ENCODE measurements at regions not wholly inside any gene's neighbourhood (a gene's known extent, or its start where the extent isn't known, plus 50 kb on each side); places are given as distances from the start of the nearest gene placed in this dataset.

DNA sequence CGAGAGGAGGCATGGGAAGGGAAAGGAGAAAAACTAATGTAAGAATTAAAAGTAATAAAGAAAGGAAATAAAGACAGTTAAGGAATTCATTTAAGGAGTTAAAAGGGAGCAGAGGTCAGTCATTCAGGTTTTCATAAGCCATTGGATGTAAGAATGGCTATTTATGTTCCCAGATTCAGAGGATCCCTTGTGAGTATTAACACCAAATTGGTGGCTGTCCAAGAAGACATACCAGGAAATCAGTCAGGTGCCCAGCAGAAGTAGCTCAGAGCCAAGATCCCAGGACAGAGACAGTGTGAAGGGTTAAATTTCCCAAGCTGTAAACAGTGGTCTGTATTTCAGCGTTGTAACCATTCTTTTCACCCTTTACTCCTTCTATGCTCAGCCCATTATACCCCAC lies 550.4 kb downstream of the BCL11A start:
- Histone ChIP-seq H3K27me3 (no peaks in the 10 kb centered on the region), H3K9me3 (no peaks in the 10 kb centered on the region), H3K4me1 (no peaks in the 10 kb centered on the region), H3K4me3 (ENCODE audit: low read depth, low read length) (no peak overlapping the region), H3K36me3 (no peaks in the 10 kb centered on the region)
- no peak for DNase-seq
- TF ChIP-seq, protein P1, sequence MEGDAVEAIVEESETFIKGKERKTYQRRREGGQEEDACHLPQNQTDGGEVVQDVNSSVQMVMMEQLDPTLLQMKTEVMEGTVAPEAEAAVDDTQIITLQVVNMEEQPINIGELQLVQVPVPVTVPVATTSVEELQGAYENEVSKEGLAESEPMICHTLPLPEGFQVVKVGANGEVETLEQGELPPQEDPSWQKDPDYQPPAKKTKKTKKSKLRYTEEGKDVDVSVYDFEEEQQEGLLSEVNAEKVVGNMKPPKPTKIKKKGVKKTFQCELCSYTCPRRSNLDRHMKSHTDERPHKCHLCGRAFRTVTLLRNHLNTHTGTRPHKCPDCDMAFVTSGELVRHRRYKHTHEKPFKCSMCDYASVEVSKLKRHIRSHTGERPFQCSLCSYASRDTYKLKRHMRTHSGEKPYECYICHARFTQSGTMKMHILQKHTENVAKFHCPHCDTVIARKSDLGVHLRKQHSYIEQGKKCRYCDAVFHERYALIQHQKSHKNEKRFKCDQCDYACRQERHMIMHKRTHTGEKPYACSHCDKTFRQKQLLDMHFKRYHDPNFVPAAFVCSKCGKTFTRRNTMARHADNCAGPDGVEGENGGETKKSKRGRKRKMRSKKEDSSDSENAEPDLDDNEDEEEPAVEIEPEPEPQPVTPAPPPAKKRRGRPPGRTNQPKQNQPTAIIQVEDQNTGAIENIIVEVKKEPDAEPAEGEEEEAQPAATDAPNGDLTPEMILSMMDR (IDR thresholded peaks at IDR 0.05; ENCODE audit: low read depth, low read length) = no peak

DNA sequence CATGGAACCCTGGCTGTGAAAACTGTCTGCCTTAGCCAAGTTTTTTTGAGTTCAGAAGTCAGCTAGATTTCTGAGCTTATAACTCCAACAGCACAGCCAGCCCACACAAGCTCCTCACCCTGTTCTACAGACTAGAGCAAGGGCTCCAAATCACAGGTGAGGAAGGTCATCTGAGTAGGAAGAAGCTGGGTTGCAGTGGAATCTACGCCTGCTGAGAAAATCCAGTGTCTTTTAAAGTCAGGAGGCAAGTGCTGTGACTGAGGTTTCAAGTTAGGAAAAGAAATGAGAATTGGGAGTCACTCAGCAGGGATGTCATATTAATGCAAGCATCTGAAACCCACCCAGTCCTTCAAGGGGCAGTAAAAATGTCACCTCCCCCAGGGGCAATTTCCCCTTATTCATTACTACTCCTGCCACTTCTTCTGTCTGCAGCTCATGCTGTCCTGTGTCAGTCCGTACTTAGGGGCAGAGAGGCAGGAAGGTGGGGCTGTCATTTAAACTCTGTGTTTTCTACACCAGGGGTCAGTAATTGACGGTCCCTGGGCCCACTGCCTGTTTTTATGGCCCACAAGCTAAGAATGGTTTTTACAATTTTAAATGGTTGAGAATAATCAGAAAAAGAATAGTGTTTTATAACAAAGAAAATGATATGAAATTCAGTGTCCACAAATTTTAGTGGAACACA lies 551.1 kb downstream of the BCL11A start:
- TF ChIP-seq, protein P1 (IDR thresholded peaks at IDR 0.05; ENCODE audit: low read depth, low read length) = no peak
- H3K4me1 ChIP-seq = no peaks in the 10 kb centered on the region
- no peaks in the 10 kb centered on the region for H3K36me3 ChIP-seq
- no peak overlapping the region for H3K4me3 ChIP-seq (ENCODE audit: low read depth, low read length)
- no peaks in the 10 kb centered on the region for H3K9me3 ChIP-seq
- no peak for DNase-seq
- H3K27me3 ChIP-seq = no peaks in the 10 kb centered on the region

DNA sequence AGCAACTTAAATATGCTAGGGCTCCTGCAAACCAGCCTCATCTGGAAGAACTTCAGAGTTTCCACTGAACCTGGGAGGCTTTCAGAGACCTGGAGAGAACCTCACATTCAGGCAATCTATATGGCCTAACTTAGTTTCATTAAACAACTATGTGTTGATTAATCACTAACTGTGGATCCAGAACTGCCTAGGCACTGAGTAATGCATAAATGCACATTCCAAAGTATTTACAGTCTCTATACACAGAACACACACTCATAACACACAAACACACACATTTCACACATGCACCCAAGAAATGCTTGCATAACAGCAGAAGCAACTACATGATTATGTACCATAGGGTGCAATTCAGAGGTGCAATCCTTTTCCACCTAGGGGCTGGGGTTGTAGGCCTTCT lies 552.8 kb downstream of the BCL11A start:
- DNase-seq = no peak
- Histone ChIP-seq H3K27me3 (no peaks in the 10 kb centered on the region), H3K4me3 (ENCODE audit: low read depth, low read length) (no peak overlapping the region), H3K36me3 (no peaks in the 10 kb centered on the region), H3K9me3 (no peaks in the 10 kb centered on the region), H3K4me1 (no peaks in the 10 kb centered on the region)
- TF ChIP-seq, protein P1 (IDR thresholded peaks at IDR 0.05; ENCODE audit: low read depth, low read length) = no peak

DNA sequence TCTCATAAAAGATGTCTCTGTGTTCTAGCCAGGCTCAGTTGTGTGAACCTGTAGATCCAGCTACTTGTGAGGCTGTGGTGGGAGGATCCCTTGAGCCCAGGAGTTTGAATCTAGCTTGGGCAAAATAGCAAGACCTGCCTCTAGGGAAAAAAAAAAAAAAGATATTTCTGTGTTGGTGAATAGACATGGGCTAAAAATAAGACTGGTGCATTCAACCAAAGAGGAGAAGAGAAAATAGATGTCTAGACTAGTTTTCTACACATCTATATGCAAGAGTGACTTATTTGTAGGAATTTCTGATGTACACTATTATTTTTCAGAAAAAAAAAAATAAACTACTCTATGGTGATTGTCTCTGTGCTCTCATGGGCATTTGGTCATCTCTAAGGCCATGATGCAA lies 555.1 kb downstream of the BCL11A start:
- H3K9me3 ChIP-seq = no peaks in the 10 kb centered on the region
- H3K36me3 ChIP-seq = no peaks in the 10 kb centered on the region
- H3K4me1 ChIP-seq = no peaks in the 10 kb centered on the region
- DNase-seq = no peak
- TF ChIP-seq, protein P1 (IDR thresholded peaks at IDR 0.05; ENCODE audit: low read depth, low read length) = no peak
- H3K4me3 ChIP-seq (ENCODE audit: low read depth, low read length) = no peak overlapping the region
- H3K27me3 ChIP-seq = no peaks in the 10 kb centered on the region

DNA sequence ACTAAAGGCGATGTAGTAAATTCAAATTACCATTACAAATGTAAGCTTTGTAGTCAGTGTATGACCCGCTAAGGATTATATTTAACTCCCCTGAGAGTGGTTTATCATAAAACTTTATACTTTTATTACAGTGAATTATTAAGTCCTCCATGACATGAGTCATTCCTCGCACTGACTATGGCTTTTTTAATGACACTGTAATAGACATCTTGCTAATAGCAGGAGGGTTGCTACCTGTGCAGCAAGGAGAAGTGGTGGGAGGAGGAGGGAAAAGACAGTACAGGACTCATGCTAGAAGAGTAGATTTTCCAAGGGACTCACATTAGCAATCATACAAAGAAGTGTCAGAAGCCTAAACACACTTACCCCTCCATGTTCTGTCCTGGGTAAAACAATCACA lies 556.1 kb downstream of the BCL11A start:
- no peaks in the 10 kb centered on the region for H3K4me1 ChIP-seq
- H3K27me3 ChIP-seq = no peaks in the 10 kb centered on the region
- H3K36me3 ChIP-seq = no peaks in the 10 kb centered on the region
- H3K4me3 ChIP-seq (ENCODE audit: low read depth, low read length) = no peak overlapping the region
- DNase-seq = no peak
- TF ChIP-seq, protein P1 (IDR thresholded peaks at IDR 0.05; ENCODE audit: low read depth, low read length) = no peak
- H3K9me3 ChIP-seq = no peaks in the 10 kb centered on the region

DNA sequence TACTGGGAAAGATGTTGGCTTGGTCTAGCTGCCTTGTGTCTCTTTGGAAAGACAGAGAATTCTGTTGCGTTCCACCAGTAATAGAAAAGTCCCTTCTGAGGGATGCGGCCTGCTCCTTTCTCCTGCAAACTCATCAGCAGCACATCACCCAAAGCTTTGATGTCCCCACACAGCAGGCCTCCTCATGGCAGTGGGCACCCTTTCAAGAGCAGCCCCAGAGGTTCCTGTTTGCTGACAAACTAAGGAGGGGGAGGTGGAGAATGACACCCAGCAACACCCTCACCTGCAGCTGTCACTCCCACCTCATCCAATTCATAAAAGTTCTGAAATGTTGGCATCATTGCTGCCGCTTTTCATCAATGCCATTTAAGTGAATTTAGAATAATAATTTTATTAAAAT lies 556.6 kb downstream of the BCL11A start:
- Histone ChIP-seq H3K36me3 (no peaks in the 10 kb centered on the region), H3K4me1 (no peaks in the 10 kb centered on the region), H3K27me3 (no peaks in the 10 kb centered on the region), H3K4me3 (ENCODE audit: low read depth, low read length) (no peak overlapping the region), H3K9me3 (no peaks in the 10 kb centered on the region)
- TF ChIP-seq, protein P1 (IDR thresholded peaks at IDR 0.05; ENCODE audit: low read depth, low read length) = no peak
- no peak for DNase-seq

Measured in BE2C (cell line).